ENCODE measurements at regions not wholly inside any gene's neighbourhood (a gene's known extent, or its start where the extent isn't known, plus 50 kb on each side); places are given as distances from the start of the nearest gene placed in this dataset.
"Not testable (repeated sequence)": the region's sequence is repeated elsewhere in the genome, so short reads cannot be mapped to it uniquely, and the experiment has no call there.

DNA sequence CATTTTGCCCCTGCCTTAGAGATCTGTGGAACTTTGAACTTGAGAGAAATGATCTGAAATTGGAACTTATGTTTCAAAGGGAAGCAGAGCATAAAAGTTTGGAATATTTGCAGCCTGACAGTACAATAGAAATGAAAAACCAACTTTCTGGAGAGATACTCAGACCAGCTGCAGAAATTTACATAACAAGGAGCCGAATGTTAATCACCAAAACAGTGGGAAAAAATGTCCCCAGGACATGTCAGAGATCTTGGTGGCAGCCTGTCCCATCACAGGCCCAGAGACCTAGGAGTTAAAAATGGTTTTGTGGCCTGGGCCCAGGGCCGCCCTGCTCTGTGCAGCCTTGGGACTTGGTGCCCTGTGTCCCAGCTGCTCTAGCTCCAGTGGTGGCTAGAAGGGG is 94.8 kb downstream of the CDRT15L2 start:
- TF ChIP-seq, protein P1, sequence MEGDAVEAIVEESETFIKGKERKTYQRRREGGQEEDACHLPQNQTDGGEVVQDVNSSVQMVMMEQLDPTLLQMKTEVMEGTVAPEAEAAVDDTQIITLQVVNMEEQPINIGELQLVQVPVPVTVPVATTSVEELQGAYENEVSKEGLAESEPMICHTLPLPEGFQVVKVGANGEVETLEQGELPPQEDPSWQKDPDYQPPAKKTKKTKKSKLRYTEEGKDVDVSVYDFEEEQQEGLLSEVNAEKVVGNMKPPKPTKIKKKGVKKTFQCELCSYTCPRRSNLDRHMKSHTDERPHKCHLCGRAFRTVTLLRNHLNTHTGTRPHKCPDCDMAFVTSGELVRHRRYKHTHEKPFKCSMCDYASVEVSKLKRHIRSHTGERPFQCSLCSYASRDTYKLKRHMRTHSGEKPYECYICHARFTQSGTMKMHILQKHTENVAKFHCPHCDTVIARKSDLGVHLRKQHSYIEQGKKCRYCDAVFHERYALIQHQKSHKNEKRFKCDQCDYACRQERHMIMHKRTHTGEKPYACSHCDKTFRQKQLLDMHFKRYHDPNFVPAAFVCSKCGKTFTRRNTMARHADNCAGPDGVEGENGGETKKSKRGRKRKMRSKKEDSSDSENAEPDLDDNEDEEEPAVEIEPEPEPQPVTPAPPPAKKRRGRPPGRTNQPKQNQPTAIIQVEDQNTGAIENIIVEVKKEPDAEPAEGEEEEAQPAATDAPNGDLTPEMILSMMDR (conservative IDR thresholded peaks at IDR 0.05; ENCODE audit: low read length) = not testable (repeated sequence)
- not testable (repeated sequence) for TF ChIP-seq EZH2phosphoT487 (IDR thresholded peaks at IDR 0.05; ENCODE audit: borderline replicate concordance)

Measured in Loucy (cell line).